WTC11 (cell line): ENCODE measurements at regions not wholly inside any gene's neighbourhood (a gene's known extent, or its start where the extent isn't known, plus 50 kb on each side); places are given as distances from the start of the nearest gene placed in this dataset.

Source experiments
- CREB1 ChIP-seq: sonication (generic); formaldehyde crosslinking; IDR thresholded peaks from 2 replicates; pipeline ENCODE4 v1.8.0; 2023; ENCODE audit warnings: mild to moderate bottlenecking, missing genetic modification reagents
- FOXP1 ChIP-seq: sonication (generic); formaldehyde crosslinking; IDR thresholded peaks from 2 replicates; pipeline ENCODE4 v1.8.0; 2022; ENCODE audit warnings: missing genetic modification reagents, mild to moderate bottlenecking, moderate library complexity, borderline replicate concordance
- GTF2I ChIP-seq: fragments of 250-450 bp; sonication (Bioruptor Pico); conservative IDR thresholded peaks from 2 replicates; pipeline ENCODE4 v1.4.0; 2021; ENCODE audit warnings: mild to moderate bottlenecking
- NFYB ChIP-seq: sonication (generic); formaldehyde crosslinking; conservative IDR thresholded peaks from 2 replicates; pipeline ENCODE4 v1.8.0; 2022; ENCODE audit warnings: low read depth, missing genetic modification reagents
- RELA ChIP-seq: sonication (generic); formaldehyde crosslinking; IDR thresholded peaks from 2 replicates; pipeline ENCODE4 v1.8.1; 2022; ENCODE audit warnings: missing genetic modification reagents, mild to moderate bottlenecking, borderline replicate concordance
- SP1 ChIP-seq: sonication (generic); formaldehyde crosslinking; conservative IDR thresholded peaks from 2 replicates; pipeline ENCODE4 v1.8.1; 2022; ENCODE audit warnings: missing genetic modification reagents
- TCF7 ChIP-seq: sonication (generic); formaldehyde crosslinking; IDR thresholded peaks from 2 replicates; pipeline ENCODE4 v1.8.0; 2022; ENCODE audit warnings: mild to moderate bottlenecking, low read depth, missing genetic modification reagents, moderate library complexity
- ZNF671 ChIP-seq: fragments of 250-450 bp; sonication (Bioruptor Pico); IDR thresholded peaks from 2 replicates; pipeline ENCODE4 v1.8.0; 2021; ENCODE audit warnings: mild to moderate bottlenecking
- TF ChIP-seq, protein P1 (sequence below): fragments of 200-600 bp; IDR thresholded peaks from 2 replicates; pipeline ENCODE4 v1.8.0; 2022; ENCODE audit warnings: antibody characterized with exemption
- TF ChIP-seq, protein P2 (sequence below): sonication (generic); formaldehyde crosslinking; IDR thresholded peaks from 2 replicates; pipeline ENCODE4 v1.8.0; 2023; ENCODE audit warnings: mild to moderate bottlenecking, missing genetic modification reagents
- TF ChIP-seq, protein P3 (sequence below): sonication (generic); formaldehyde crosslinking; IDR thresholded peaks from 2 replicates; pipeline ENCODE4 v1.8.0; 2022; ENCODE audit warnings: mild to moderate bottlenecking, missing genetic modification reagents
- TF ChIP-seq, protein P4 (sequence below): sonication (generic); formaldehyde crosslinking; IDR thresholded peaks from 2 replicates; pipeline ENCODE4 v1.8.0; 2022; ENCODE audit warnings: missing genetic modification reagents
- TF ChIP-seq, protein P5 (sequence below): sonication (generic); formaldehyde crosslinking; IDR thresholded peaks from 2 replicates; pipeline ENCODE4 v1.8.1; 2023; ENCODE audit warnings: mild to moderate bottlenecking, missing genetic modification reagents
- TF ChIP-seq, protein P6 (sequence below): sonication (generic); formaldehyde crosslinking; IDR thresholded peaks from 2 replicates; pipeline ENCODE4 v1.8.1; 2023; ENCODE audit warnings: mild to moderate bottlenecking, missing genetic modification reagents, moderate library complexity

DNA sequence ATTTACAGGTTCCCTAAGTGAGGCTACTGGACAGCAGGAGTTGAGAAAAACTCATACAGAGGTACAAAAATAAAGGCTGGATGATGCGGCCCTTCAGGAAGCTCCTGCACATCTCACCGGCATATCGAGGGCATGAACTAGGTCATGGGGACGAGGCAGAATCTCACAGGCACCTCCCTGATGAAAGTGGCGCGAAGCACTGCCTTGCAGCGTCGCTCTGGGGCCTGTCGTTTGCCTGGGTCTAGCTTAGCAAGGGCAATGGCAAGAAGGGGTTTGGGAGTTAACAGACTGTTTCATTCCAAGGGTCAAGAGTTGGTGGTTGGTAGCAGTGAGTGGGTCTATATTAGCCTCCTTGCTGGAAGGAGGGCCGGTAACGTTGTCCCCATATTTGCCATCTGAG lies 103.5 kb upstream of the IRF2BP2 start:
- TF ChIP-seq, protein P1, sequence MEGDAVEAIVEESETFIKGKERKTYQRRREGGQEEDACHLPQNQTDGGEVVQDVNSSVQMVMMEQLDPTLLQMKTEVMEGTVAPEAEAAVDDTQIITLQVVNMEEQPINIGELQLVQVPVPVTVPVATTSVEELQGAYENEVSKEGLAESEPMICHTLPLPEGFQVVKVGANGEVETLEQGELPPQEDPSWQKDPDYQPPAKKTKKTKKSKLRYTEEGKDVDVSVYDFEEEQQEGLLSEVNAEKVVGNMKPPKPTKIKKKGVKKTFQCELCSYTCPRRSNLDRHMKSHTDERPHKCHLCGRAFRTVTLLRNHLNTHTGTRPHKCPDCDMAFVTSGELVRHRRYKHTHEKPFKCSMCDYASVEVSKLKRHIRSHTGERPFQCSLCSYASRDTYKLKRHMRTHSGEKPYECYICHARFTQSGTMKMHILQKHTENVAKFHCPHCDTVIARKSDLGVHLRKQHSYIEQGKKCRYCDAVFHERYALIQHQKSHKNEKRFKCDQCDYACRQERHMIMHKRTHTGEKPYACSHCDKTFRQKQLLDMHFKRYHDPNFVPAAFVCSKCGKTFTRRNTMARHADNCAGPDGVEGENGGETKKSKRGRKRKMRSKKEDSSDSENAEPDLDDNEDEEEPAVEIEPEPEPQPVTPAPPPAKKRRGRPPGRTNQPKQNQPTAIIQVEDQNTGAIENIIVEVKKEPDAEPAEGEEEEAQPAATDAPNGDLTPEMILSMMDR, result no peak
- TF ChIP-seq, protein P2, sequence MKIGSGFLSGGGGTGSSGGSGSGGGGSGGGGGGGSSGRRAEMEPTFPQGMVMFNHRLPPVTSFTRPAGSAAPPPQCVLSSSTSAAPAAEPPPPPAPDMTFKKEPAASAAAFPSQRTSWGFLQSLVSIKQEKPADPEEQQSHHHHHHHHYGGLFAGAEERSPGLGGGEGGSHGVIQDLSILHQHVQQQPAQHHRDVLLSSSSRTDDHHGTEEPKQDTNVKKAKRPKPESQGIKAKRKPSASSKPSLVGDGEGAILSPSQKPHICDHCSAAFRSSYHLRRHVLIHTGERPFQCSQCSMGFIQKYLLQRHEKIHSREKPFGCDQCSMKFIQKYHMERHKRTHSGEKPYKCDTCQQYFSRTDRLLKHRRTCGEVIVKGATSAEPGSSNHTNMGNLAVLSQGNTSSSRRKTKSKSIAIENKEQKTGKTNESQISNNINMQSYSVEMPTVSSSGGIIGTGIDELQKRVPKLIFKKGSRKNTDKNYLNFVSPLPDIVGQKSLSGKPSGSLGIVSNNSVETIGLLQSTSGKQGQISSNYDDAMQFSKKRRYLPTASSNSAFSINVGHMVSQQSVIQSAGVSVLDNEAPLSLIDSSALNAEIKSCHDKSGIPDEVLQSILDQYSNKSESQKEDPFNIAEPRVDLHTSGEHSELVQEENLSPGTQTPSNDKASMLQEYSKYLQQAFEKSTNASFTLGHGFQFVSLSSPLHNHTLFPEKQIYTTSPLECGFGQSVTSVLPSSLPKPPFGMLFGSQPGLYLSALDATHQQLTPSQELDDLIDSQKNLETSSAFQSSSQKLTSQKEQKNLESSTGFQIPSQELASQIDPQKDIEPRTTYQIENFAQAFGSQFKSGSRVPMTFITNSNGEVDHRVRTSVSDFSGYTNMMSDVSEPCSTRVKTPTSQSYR (CRISPR knock-in tag), result no peak
- TF ChIP-seq RELA (CRISPR knock-in tag) (no peak), TCF7 (no peak), GTF2I (CRISPR knock-in tag) (no peak), CREB1 (CRISPR knock-in tag) (no peak), NFYB (CRISPR knock-in tag) (no peak), FOXP1 (CRISPR knock-in tag) (no peak), SP1 (CRISPR knock-in tag) (no peak), ZNF671 (CRISPR knock-in tag) (no peak)
- TF ChIP-seq, protein P3, sequence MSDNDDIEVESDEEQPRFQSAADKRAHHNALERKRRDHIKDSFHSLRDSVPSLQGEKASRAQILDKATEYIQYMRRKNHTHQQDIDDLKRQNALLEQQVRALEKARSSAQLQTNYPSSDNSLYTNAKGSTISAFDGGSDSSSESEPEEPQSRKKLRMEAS (CRISPR knock-in tag), result no peak
- TF ChIP-seq, protein P4, sequence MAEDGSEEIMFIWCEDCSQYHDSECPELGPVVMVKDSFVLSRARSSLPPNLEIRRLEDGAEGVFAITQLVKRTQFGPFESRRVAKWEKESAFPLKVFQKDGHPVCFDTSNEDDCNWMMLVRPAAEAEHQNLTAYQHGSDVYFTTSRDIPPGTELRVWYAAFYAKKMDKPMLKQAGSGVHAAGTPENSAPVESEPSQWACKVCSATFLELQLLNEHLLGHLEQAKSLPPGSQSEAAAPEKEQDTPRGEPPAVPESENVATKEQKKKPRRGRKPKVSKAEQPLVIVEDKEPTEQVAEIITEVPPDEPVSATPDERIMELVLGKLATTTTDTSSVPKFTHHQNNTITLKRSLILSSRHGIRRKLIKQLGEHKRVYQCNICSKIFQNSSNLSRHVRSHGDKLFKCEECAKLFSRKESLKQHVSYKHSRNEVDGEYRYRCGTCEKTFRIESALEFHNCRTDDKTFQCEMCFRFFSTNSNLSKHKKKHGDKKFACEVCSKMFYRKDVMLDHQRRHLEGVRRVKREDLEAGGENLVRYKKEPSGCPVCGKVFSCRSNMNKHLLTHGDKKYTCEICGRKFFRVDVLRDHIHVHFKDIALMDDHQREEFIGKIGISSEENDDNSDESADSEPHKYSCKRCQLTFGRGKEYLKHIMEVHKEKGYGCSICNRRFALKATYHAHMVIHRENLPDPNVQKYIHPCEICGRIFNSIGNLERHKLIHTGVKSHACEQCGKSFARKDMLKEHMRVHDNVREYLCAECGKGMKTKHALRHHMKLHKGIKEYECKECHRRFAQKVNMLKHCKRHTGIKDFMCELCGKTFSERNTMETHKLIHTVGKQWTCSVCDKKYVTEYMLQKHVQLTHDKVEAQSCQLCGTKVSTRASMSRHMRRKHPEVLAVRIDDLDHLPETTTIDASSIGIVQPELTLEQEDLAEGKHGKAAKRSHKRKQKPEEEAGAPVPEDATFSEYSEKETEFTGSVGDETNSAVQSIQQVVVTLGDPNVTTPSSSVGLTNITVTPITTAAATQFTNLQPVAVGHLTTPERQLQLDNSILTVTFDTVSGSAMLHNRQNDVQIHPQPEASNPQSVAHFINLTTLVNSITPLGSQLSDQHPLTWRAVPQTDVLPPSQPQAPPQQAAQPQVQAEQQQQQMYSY, result no peak
- TF ChIP-seq, protein P5, sequence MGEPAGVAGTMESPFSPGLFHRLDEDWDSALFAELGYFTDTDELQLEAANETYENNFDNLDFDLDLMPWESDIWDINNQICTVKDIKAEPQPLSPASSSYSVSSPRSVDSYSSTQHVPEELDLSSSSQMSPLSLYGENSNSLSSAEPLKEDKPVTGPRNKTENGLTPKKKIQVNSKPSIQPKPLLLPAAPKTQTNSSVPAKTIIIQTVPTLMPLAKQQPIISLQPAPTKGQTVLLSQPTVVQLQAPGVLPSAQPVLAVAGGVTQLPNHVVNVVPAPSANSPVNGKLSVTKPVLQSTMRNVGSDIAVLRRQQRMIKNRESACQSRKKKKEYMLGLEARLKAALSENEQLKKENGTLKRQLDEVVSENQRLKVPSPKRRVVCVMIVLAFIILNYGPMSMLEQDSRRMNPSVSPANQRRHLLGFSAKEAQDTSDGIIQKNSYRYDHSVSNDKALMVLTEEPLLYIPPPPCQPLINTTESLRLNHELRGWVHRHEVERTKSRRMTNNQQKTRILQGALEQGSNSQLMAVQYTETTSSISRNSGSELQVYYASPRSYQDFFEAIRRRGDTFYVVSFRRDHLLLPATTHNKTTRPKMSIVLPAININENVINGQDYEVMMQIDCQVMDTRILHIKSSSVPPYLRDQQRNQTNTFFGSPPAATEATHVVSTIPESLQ (CRISPR knock-in tag), result no peak
- TF ChIP-seq, protein P6, sequence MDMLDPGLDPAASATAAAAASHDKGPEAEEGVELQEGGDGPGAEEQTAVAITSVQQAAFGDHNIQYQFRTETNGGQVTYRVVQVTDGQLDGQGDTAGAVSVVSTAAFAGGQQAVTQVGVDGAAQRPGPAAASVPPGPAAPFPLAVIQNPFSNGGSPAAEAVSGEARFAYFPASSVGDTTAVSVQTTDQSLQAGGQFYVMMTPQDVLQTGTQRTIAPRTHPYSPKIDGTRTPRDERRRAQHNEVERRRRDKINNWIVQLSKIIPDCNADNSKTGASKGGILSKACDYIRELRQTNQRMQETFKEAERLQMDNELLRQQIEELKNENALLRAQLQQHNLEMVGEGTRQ (CRISPR knock-in tag), result no peak
